Hepatocyte (in vitro differentiated cells): ENCODE measurements at regions not wholly inside any gene's neighbourhood (a gene's known extent, or its start where the extent isn't known, plus 50 kb on each side); places are given as distances from the start of the nearest gene placed in this dataset.
A peak's percentile ranks its signal among the peaks of the same experiment; 100 is the strongest.

Source experiments
- DNase-seq: peaks from one replicate; pipeline ENCODE4 v3.0.0-alpha.2; 2016; ENCODE audit warnings: low spot score
- H2AFZ ChIP-seq: fragments of 200-600 bp; sonication (generic); 2 replicates; pipeline ENCODE4 v1.6.0; 2016; ENCODE audit warnings: antibody characterized with exemption, mild to moderate bottlenecking
- H3K27ac ChIP-seq: fragments of 200-600 bp; sonication (generic); 2 replicates; pipeline ENCODE4 v1.5.1; 2016; ENCODE audit warnings: mild to moderate bottlenecking
- H3K27me3 ChIP-seq: fragments of 200-600 bp; sonication (generic); 2 replicates; pipeline ENCODE4 v1.6.1; 2016
- H3K36me3 ChIP-seq: fragments of 200-600 bp; sonication (generic); replicated peaks from 2 replicates; pipeline ENCODE4 v1.5.1; 2016; ENCODE audit warnings: low read depth; ENCODE audit not compliant: insufficient read depth
- H3K4me1 ChIP-seq: fragments of 200-600 bp; sonication (generic); 2 replicates; pipeline ENCODE4 v1.5.1; 2016; ENCODE audit warnings: mild to moderate bottlenecking, moderate library complexity; ENCODE audit not compliant: insufficient read depth
- H3K4me2 ChIP-seq: fragments of 200-600 bp; sonication (generic); 2 replicates; pipeline ENCODE4 v1.6.0; 2016
- H3K4me3 ChIP-seq: fragments of 200-600 bp; sonication (generic); 2 replicates; pipeline ENCODE4 v1.5.1; 2016; ENCODE audit warnings: mild to moderate bottlenecking
- H3K79me2 ChIP-seq: fragments of 200-600 bp; sonication (generic); 2 replicates; pipeline ENCODE4 v1.6.0; 2017; ENCODE audit warnings: mild to moderate bottlenecking
- H3K9me2 ChIP-seq: fragments of 200-600 bp; sonication (generic); replicated peaks from 2 replicates; pipeline ENCODE4 v1.6.0; 2017; ENCODE audit warnings: mild to moderate bottlenecking; ENCODE audit not compliant: insufficient read depth
- H3K9me3 ChIP-seq: fragments of 200-600 bp; sonication (generic); 2 replicates; pipeline ENCODE4 v1.5.1; 2016; ENCODE audit warnings: low read depth, mild to moderate bottlenecking
- H4K20me1 ChIP-seq: fragments of 200-600 bp; sonication (generic); 2 replicates; pipeline ENCODE4 v1.6.0; 2016; ENCODE audit warnings: mild to moderate bottlenecking; ENCODE audit not compliant: insufficient read depth, poor library complexity, severe bottlenecking
- EZH2 ChIP-seq: fragments of 200-600 bp; sonication (generic); IDR thresholded peaks from 2 replicates; pipeline ENCODE4 v1.6.1; 2016; ENCODE audit warnings: antibody characterized with exemption, mild to moderate bottlenecking, borderline replicate concordance
- EZH2phosphoT487 ChIP-seq: fragments of 200-600 bp; sonication (generic); IDR thresholded peaks from one replicate; pipeline ENCODE4 v1.6.1; 2018; ENCODE audit warnings: antibody characterized with exemption, mild to moderate bottlenecking, low read depth, moderate library complexity; ENCODE audit not compliant: unreplicated experiment, severe bottlenecking
- WGBS: methylation state at CpG from one replicate; pipeline ENCODE4 v1.1.6; 2016; ENCODE audit warnings: low lambda C conversion rate; ENCODE audit errors: missing lambda C conversion rate; 5-methylcytosine and 5-hydroxymethylcytosine counted together
- TF ChIP-seq, protein P1 (sequence below): fragments of 200-600 bp; sonication (generic); IDR thresholded peaks from 2 replicates; pipeline ENCODE4 v1.5.1; 2016; ENCODE audit warnings: antibody characterized with exemption, mild to moderate bottlenecking; ENCODE audit not compliant: poor library complexity

DNA sequence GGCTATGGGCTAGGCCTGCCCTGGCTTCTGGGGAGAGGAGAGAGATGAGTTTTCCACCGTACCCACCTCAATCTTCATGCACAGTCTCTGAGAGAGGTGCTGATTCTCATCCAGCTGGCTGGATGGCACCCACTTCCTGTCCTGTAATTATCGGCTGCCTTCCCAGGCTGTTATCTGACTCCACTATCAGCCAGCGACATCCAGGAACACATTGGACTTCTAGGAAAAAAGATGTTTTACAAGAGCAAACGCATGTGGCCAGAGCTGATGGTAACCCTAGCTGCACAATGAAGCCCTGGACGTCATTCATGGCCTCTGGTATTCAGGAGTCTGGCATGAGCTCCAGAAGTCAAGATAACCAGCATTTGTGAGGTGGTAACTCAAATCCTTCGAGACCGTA is 137.4 kb downstream of the EHF start:
- Histone ChIP-seq H3K9me2 (no peaks in the 10 kb centered on the region), H3K27ac (peak overlapping the region; percentile 79), H3K9me3 (no peaks in the 10 kb centered on the region), H3K27me3 (no peaks in the 10 kb centered on the region), H3K4me2 (no peak overlapping the region), H3K4me3 (no peak overlapping the region), H4K20me1 (no peaks in the 10 kb centered on the region), H3K4me1 (peaks cover 4% of the 10 kb centered on the region), H3K36me3 (no peaks in the 10 kb centered on the region), H3K79me2 (no peaks in the 10 kb centered on the region), H2AFZ (no peak overlapping the region)
- TF ChIP-seq EZH2 (no peak), EZH2phosphoT487 (no peak)
- TF ChIP-seq, protein P1, sequence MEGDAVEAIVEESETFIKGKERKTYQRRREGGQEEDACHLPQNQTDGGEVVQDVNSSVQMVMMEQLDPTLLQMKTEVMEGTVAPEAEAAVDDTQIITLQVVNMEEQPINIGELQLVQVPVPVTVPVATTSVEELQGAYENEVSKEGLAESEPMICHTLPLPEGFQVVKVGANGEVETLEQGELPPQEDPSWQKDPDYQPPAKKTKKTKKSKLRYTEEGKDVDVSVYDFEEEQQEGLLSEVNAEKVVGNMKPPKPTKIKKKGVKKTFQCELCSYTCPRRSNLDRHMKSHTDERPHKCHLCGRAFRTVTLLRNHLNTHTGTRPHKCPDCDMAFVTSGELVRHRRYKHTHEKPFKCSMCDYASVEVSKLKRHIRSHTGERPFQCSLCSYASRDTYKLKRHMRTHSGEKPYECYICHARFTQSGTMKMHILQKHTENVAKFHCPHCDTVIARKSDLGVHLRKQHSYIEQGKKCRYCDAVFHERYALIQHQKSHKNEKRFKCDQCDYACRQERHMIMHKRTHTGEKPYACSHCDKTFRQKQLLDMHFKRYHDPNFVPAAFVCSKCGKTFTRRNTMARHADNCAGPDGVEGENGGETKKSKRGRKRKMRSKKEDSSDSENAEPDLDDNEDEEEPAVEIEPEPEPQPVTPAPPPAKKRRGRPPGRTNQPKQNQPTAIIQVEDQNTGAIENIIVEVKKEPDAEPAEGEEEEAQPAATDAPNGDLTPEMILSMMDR: no peak
- no peak for DNase-seq
- 50% methylated on average over 7 of the region's 7 CpGs for whole genome bisulfite sequencing

DNA sequence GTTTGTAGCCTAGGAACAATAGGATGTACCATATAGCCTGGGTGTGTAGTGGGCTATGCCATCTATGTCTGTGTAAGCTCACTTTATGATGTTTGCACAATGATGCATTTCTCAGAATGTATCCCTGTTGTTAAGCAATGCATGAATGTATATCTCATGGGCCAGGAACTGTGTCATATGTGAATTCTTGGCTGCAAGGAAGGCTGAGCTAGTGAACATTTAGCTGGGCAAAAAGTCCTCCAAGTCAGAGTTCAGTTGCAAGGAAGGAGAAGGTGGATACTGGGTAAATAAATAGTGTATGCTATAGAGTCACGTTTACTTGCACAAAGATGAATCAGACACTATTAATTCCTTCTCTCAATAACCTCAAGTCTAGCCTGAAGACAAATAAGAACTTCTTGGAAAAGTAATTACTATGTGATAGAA is 136.1 kb downstream of the EHF start:
- WGBS: 78% methylated on average over 1 of the region's 1 CpG
- TF ChIP-seq EZH2: no peak
- TF ChIP-seq, protein P1: no peak
- TF ChIP-seq EZH2phosphoT487: no peak
- H3K27me3 ChIP-seq: no peaks in the 10 kb centered on the region
- H3K36me3 ChIP-seq: no peaks in the 10 kb centered on the region
- no peaks in the 10 kb centered on the region for H3K9me3 ChIP-seq
- peaks cover 4% of the 10 kb centered on the region for H3K4me1 ChIP-seq
- no peaks in the 10 kb centered on the region for H3K79me2 ChIP-seq
- H3K9me2 ChIP-seq: no peaks in the 10 kb centered on the region
- DNase-seq: peak; percentile 35
- H3K4me3 ChIP-seq: no peak overlapping the region
- peak overlapping the region; percentile 79 for H3K27ac ChIP-seq
- H4K20me1 ChIP-seq: no peaks in the 10 kb centered on the region
- no peak overlapping the region for H3K4me2 ChIP-seq
- no peak overlapping the region for H2AFZ ChIP-seq

DNA sequence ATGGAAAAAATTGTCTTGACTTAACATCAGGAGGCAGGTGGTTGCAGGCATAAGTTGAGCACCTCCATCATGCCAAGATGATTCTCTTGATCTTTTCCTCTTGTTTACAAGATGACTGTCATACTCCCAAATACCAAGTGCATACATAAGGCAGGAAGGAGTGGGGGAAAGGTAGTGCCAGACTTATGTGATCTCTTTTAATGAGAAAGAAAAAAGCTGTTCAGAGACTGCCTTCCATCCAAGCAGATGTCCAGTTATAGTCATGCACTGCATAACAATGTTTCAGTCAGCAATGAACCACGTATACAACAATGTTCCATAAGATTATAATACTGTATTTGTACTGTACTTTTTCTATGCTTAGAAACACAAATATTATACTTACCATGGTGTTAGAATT is 135.7 kb downstream of the EHF start:
- Histone ChIP-seq H3K9me2 (no peaks in the 10 kb centered on the region), H2AFZ (no peak overlapping the region), H3K4me3 (no peak overlapping the region), H3K4me2 (no peak overlapping the region), H3K27ac (peak overlapping the region; percentile 56), H3K27me3 (no peaks in the 10 kb centered on the region), H3K36me3 (no peaks in the 10 kb centered on the region), H3K79me2 (no peaks in the 10 kb centered on the region), H4K20me1 (no peaks in the 10 kb centered on the region), H3K9me3 (no peaks in the 10 kb centered on the region), H3K4me1 (peaks cover 4% of the 10 kb centered on the region)
- no peak for DNase-seq
- TF ChIP-seq EZH2phosphoT487: no peak
- TF ChIP-seq EZH2: no peak
- TF ChIP-seq, protein P1: no peak
- WGBS: 93% methylated on average over 1 of the region's 1 CpG

DNA sequence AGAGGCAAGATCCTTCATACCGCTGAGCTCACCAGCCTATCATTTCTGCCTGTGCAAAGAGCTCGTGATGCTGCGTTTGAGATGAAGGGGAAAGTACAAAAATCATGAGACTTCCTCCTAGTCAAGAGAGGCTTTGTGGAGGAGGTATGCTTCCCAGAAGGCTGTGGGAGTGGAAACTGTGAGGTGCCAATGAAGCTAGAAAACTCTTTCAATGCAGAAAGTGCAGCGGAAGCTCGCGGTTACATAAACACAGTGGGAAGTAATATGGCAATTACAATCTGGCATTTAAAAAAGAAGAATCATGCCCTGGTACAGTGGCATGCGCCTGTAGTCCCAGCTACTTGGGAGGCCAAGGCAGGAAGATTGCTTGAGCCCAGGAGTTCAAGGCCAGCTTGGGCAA is 134.8 kb downstream of the EHF start:
- no peak overlapping the region for H3K27ac ChIP-seq
- no peaks in the 10 kb centered on the region for H3K79me2 ChIP-seq
- no peaks in the 10 kb centered on the region for H3K36me3 ChIP-seq
- no peaks in the 10 kb centered on the region for H3K27me3 ChIP-seq
- H3K9me2 ChIP-seq: no peaks in the 10 kb centered on the region
- no peaks in the 10 kb centered on the region for H3K9me3 ChIP-seq
- WGBS: 91% methylated on average over 7 of the region's 7 CpGs
- H4K20me1 ChIP-seq: no peaks in the 10 kb centered on the region
- no peak overlapping the region for H3K4me3 ChIP-seq
- no peak for TF ChIP-seq EZH2phosphoT487
- no peak for TF ChIP-seq EZH2
- TF ChIP-seq, protein P1: no peak
- no peak overlapping the region for H3K4me2 ChIP-seq
- no peak overlapping the region for H2AFZ ChIP-seq
- no peak for DNase-seq
- peaks cover 4% of the 10 kb centered on the region for H3K4me1 ChIP-seq
